NCI-H2227 (cell line): ENCODE measurements at regions not wholly inside any gene's neighbourhood (a gene's known extent, or its start where the extent isn't known, plus 50 kb on each side); places are given as distances from the start of the nearest gene placed in this dataset.

Experiments
- DNase-seq: peaks from one replicate; lab custom pipeline; 2025; ENCODE audit not compliant: unreplicated experiment; lab: John Stamatoyannopoulos, UW

- DNase-seq = no peak
Measured at GRCh38 chr10:44848211-44848610, 62.9 kb upstream of the TMEM72 start.

- no peak for DNase-seq
Measured at GRCh38 chr10:44849936-44850335, 61.2 kb upstream of the TMEM72 start.

GRCh38 chr10:44850356-44850934, 60.7 kb upstream of the TMEM72 start:
- no peak for DNase-seq

- DNase-seq = no peak
Measured at GRCh38 chr10:44851413-44851812, 59.7 kb upstream of the TMEM72 start.

DNA sequence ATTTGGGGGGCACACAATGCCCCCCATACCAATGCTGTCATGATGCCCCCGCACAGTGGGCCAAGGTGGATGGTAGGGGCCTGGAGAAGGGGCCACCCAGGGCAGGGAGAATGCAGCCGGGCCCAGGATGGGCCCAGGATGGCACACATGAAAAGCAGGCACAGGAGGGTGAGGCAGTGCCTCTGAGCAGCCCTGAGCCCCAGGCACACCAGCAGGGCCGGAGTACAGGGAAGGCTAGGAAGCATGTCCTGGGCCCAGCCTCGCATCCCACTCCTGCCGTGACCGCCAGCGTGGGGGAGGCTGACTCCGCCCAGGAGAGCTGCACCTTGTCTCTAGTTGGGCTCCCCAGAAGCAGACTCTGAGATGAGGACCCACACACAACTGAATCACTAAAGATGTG, 59.3 kb upstream of the TMEM72 start:
- DNase-seq = no peak

DNA sequence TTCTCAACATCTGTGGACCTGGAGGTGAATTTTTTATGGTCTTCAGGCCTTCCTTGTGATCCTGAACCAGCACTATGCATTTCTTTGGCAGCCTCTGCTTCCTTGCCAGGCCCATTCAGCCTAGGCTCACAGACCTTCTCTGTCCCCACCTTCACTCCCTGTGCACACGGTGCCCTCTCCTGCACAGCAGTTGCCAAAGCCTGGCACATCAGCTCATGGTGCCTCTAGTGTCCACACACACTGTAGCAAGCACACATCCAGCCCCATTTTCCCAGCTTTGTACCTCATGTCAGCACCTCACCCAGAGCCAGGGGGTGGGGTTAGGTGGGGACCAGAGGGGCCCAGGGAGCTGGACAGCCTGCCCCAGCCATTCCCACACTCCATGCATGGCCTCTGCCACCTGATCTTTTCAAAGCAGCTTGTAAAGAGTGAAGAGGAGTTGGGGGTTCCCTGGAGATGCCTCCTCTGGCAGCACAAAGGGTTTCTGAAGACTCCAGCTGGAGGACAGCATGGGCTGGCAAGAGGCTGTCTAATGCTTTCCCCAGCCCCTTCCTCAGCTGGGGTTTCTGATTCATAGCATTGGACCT, 57.9 kb upstream of the TMEM72 start:
- no peak for DNase-seq

DNA sequence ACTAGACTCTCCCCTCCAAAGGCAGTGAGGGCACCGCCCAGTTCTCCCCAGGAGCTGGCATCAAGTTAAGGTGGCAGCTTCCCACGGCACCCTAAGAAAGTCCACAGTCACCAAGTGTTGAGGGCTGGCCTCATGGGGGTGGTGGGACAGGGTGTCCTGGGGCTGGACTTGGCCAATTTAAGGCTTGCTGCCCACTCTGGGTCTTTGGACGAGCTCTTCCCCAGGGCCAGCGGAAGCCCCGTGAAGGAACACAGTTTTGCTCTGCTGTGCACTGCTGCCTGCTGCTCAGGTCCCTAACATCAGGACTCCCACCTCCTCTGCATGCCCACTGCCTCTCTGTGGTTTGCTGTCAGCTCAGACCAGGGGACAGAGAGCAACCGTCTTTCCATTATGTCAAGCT, 57.3 kb upstream of the TMEM72 start:
- no peak for DNase-seq

DNA sequence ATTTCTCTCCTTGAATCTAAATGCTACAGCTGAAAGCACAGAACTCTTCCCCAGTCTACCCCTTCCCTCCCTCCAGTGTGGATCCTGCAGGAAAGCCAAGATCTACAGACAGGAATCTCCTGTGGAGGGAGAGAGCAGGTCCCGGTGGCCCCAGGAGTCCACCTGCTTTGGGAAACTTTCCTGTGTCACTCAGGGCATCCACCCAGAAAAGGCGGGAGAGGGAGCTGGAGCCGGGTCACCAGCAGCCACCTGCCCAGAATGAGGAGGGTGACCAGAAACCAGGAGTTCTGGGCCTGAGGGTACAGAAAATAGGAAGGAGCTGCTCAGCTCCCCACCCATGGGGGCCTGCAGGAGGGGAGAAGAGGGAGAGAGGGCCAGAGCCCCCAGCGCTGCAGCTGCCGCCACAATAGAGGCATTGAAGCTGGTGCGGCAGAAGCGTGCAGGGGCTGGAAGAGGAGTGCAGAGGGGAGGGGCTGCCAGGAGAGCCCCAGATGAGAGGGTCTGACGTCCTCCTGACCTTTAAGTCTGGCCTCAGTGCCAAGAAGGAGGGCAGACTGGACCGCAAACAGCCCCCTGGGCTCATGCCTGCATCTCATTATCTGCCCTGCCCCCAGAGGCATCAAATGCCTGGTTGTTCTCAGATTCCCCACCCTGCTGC, 56.3 kb upstream of the TMEM72 start:
- no peak for DNase-seq

DNA sequence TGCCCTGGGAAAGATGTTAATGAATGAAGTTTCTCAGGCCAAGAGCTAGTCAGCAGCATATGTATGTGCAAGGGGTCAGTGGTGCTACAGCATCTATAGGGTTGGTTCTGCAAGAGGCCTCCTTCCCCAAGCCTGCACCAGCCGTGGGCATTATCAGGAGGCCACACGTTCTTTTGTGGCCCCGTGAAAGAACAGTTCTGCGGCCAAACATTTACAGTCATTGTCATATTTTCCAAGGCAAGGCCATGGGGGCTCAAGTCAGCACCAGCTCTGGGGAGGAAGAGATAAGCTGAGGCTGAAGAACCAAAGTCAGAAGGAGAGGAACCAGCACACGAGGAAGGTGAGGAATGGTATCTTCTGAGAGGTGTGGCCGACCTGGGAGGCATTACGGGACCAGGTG, 54.4 kb upstream of the TMEM72 start:
- DNase-seq = no peak

- peak; percentile 6 for DNase-seq
Measured at GRCh38 chr10:44857363-44858016, 53.6 kb upstream of the TMEM72 start.

DNA sequence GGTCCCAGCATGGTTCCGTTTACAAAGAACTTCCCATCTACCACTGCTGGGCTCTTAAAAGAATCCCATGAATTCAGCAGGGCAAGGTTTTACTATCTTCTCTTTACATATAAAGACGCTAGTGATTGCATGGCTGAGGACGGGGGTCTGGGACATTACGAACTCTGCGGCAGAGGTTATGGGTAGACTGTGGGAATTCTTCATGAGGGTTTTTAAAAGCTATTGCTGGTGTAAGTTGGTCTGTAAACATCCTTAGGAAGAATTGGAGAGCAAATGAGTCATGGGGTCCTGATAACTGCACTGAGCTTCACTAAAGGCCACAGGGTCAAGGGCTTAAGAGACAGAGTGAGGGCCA, 53.1 kb upstream of the TMEM72 start:
- no peak for DNase-seq

GRCh38 chr10:44858988-44859387, 52.1 kb upstream of the TMEM72 start:
- DNase-seq = no peak

- DNase-seq = no peak
Measured at GRCh38 chr10:44859546-44860285, 51.4 kb upstream of the TMEM72 start.

- no peak for DNase-seq
Measured at GRCh38 chr10:44860811-44861736, 50.1 kb upstream of the TMEM72 start.
